Left cardiac atrium (tissue), 4 donors: ENCODE measurements at regions not wholly inside any gene's neighbourhood (a gene's known extent, or its start where the extent isn't known, plus 50 kb on each side); places are given as distances from the start of the nearest gene placed in this dataset.
"Not testable (repeated sequence)": the region's sequence is repeated elsewhere in the genome, so short reads cannot be mapped to it uniquely, and the experiment has no call there.

ENCODE experiments used
- ATAC-seq, 2 donors: fragments of 200-7000 bp; cut with Tn5 transposase; one replicate each; pipeline ENCODE4 v1.9.1; 2020; ENCODE audit warnings: mild to moderate bottlenecking in 2 of 2, moderate library complexity in 2 of 2
- DNase-seq: peaks from one replicate; pipeline ENCODE4 v3.0.0-alpha.2; 2020
- intact Hi-C, 2 donors: fragments of 100-400 bp; cut with DNase I; formaldehyde crosslinking; loops; one replicate each; pipeline versions ENCODE4 v1.14.1 to v1.15.1; 2022 to 2023
- donor health status: DM: no; HTN: yes; CAD: no.
- donor health status: DM: no; HTN: yes; CAD: no; lungs with severe emphysema.
- donor health status: DM: yes; HTN: yes; CAD: no.
- donor health status: Dilated cardiomyopathy.

GRCh38 chr5:175351897-175352590, 91.9 kb downstream of the DRD1 start:
- ATAC-seq (no peak), DNase-seq (no peak)
- intact Hi-C loops, result no loop called here

GRCh38 chr5:175351126-175351525, 92.9 kb downstream of the DRD1 start:
- peak in 1 of 2 donors; percentile 38 for ATAC-seq
- peak; percentile 28 for DNase-seq
- intact Hi-C loops, result no loop called here

GRCh38 chr5:175347931-175348330, 96.1 kb downstream of the DRD1 start:
- intact Hi-C loops, result no loop called here
- ATAC-seq (no peak), DNase-seq (no peak)

GRCh38 chr5:175347027-175347426, 97.0 kb downstream of the DRD1 start:
- DNase-seq (no peak), ATAC-seq (no peak)
- intact Hi-C loops, result no loop called here

- ATAC-seq (peak; percentile 67 to 82), DNase-seq (peak; percentile 28)
- intact Hi-C loops, result no loop called here
These were observed 99.4 kb downstream of the DRD1 start for GRCh38 chr5:175344331-175345195.

GRCh38 chr5:175343308-175343707, 100.7 kb downstream of the DRD1 start:
- DNase-seq, result no peak
- intact Hi-C loops, result no loop called here
- no peak for ATAC-seq

- ATAC-seq, result no peak
- no peak for DNase-seq
- intact Hi-C loops, result no loop called here
These were observed 103.8 kb downstream of the DRD1 start for GRCh38 chr5:175340180-175340579.

GRCh38 chr5:175337680-175338079, 106.3 kb downstream of the DRD1 start:
- intact Hi-C loops, result no loop called here
- DNase-seq, result no peak
- ATAC-seq, result no peak

- intact Hi-C loops, result no loop called here
- DNase-seq (no peak), ATAC-seq (no peak)
These were observed 107.2 kb downstream of the DRD1 start for GRCh38 chr5:175336781-175337180.

GRCh38 chr5:175335691-175336090, 108.3 kb downstream of the DRD1 start:
- intact Hi-C loops, result no loop called here
- no peak for DNase-seq
- ATAC-seq, result peak in 1 of 2 donors; percentile 41

GRCh38 chr5:175331173-175332036, 112.6 kb downstream of the DRD1 start:
- ATAC-seq, intact Hi-C loops, DNase-seq: not testable (repeated sequence)

- intact Hi-C loops, result no loop called here
- ATAC-seq, result no peak
- DNase-seq, result no peak
These were observed 114.0 kb downstream of the DRD1 start for GRCh38 chr5:175329976-175330375.

- intact Hi-C loops, result no loop called here
- ATAC-seq, result no peak
- DNase-seq, result no peak
These were observed 115.3 kb downstream of the DRD1 start for GRCh38 chr5:175328687-175329086.

- intact Hi-C loops, result no loop called here
- no peak for ATAC-seq
- DNase-seq, result no peak
These were observed 115.8 kb downstream of the DRD1 start for GRCh38 chr5:175328176-175328575.

- intact Hi-C loops, result no loop called here
- ATAC-seq, result no peak
These were observed 118.3 kb downstream of the DRD1 start for GRCh38 chr5:175325681-175326080.

GRCh38 chr5:175321927-175322532, 122.0 kb downstream of the DRD1 start:
- no peak for ATAC-seq
- intact Hi-C loops, result no loop called here

More at GRCh38 chr5:175325681-175326080, 118.3 kb downstream of the DRD1 start:
- no peak for DNase-seq

GRCh38 chr5:175319199-175319598, 124.8 kb downstream of the DRD1 start:
- DNase-seq (no peak), ATAC-seq (no peak)
- intact Hi-C loops, result no loop called here

More at GRCh38 chr5:175321927-175322532, 122.0 kb downstream of the DRD1 start:
- no peak for DNase-seq

- intact Hi-C loops, result no loop called here
- ATAC-seq, result no peak
- no peak for DNase-seq
These were observed 126.1 kb downstream of the DRD1 start for GRCh38 chr5:175317872-175318271.

- DNase-seq (no peak), ATAC-seq (no peak)
- intact Hi-C loops, result no loop called here
These were observed 134.7 kb downstream of the DRD1 start for GRCh38 chr5:175309218-175309810.
